Small intestine (tissue), 7 donors: ENCODE measurements at regions not wholly inside any gene's neighbourhood (a gene's known extent, or its start where the extent isn't known, plus 50 kb on each side); places are given as distances from the start of the nearest gene placed in this dataset.

Experiments used
- DNase-seq, 2 donors: peaks; one replicate each; pipeline versions ENCODE4 v3.0.0 to v3.0.0-alpha.2; 2013
- FAIRE-seq: peaks from 2 replicates; lab custom pipeline; 2012; peaks lifted over from hg19 to GRCh38; lab: Jason Lieb, UNC
- H3K27ac ChIP-seq, 3 donors: one replicate each; pipeline ENCODE4 v1.5.1; 2013; ENCODE audit warnings: low read length in 2 of 3, mild to moderate bottlenecking in 2 of 3, control low read depth in 1 of 3, inconsistent platforms in 1 of 3, low read depth in 1 of 3, moderate library complexity in 1 of 3
- H3K27me3 ChIP-seq, 3 donors: one replicate each; pipeline ENCODE4 v1.6.1; 2013; ENCODE audit warnings: low read length in 3 of 3, inconsistent platforms in 1 of 3; ENCODE audit not compliant: control insufficient read depth in 3 of 3, insufficient read depth in 3 of 3
- H3K36me3 ChIP-seq, 3 donors: one replicate each; pipeline ENCODE4 v1.6.1; 2013; ENCODE audit warnings: low read length in 3 of 3, inconsistent platforms in 1 of 3, low read depth in 1 of 3, mild to moderate bottlenecking in 1 of 3, moderate library complexity in 1 of 3; ENCODE audit not compliant: control insufficient read depth in 3 of 3, insufficient read depth in 2 of 3
- H3K4me1 ChIP-seq, 3 donors: one replicate each; pipeline ENCODE4 v1.6.1; 2013; ENCODE audit warnings: low read length in 2 of 3, inconsistent platforms in 1 of 3, low read depth in 1 of 3, mild to moderate bottlenecking in 1 of 3, moderate library complexity in 1 of 3; ENCODE audit not compliant: control insufficient read depth in 3 of 3, insufficient read depth in 2 of 3
- H3K4me3 ChIP-seq, 3 donors: one replicate each; pipeline ENCODE4 v1.5.1; 2013; ENCODE audit warnings: low read length in 3 of 3, control low read depth in 1 of 3, inconsistent platforms in 1 of 3, low read depth in 1 of 3, mild to moderate bottlenecking in 1 of 3, moderate library complexity in 1 of 3
- H3K9me3 ChIP-seq, 2 donors: one replicate each; pipeline ENCODE4 v1.6.1; 2013; ENCODE audit warnings: low read depth in 1 of 2, low read length in 1 of 2; ENCODE audit not compliant: control insufficient read depth in 2 of 2, insufficient read depth in 1 of 2
- WGBS, 3 donors: extraction: QIAGEN DNeasy Blood & Tissue Kit; methylation state at CpG; one replicate each; pipeline ENCODE4 v1.1.7; 2013; 5-methylcytosine and 5-hydroxymethylcytosine counted together
- donor health status: healthy with polysubstance abuse.
- donor health status: control.
- donor health status: control.
- donor health status: Bipolar disorder and iron deficiency.
- donor health status: healthy.

DNA sequence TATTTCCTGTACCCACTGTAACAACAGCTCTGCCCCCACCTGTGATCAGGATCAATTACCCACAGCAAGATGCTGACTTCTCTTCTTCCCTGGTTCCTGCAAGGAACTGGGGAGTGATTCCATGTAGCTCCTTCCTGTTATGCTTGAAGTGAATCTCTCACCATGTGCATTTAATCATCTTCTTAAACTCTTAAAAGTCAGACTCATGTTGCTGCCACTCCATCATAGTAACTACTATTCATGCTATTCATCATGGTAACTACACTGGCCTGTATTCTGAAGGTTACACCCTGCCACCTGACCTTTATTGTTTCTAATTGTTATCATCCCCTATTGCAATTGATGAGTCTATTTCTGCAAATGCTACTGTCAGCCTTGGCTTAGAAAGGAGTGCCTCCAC lies 89.5 kb downstream of the SUCNR1 start:
- Histone ChIP-seq H3K36me3 (no peaks in the 10 kb centered on the region), H3K4me1 (no peaks in the 10 kb centered on the region), H3K9me3 (peaks cover 0 to 9% of the 10 kb centered on the region in 2 donors), H3K27ac (no peak overlapping the region), H3K4me3 (no peak overlapping the region), H3K27me3 (no peaks in the 10 kb centered on the region)
- FAIRE-seq (no peak), DNase-seq (no peak)

DNA sequence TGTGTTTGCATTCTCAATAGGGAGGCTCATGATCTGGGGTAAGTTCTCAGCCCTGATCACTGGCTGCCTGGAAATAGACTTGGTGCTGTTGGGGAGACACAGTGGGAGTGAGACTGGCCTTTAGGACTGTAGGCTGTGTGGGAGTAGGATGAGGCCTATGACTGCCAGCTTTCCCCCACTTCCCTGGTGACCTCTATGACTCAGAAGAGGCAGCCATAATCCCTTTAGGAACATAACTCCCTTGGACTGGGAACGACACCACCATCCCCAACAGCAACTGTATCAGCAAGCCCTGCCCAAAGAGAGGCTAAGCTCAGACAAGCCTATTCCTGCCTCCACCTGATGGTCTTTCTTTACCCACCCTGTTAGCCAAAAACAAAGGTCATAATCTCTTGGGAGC lies 91.3 kb downstream of the SUCNR1 start:
- DNase-seq, result no peak
- no peak overlapping the region for H3K4me3 ChIP-seq
- peaks cover 0 to 9% of the 10 kb centered on the region in 2 donors for H3K9me3 ChIP-seq
- 87 to 100% (median 96%) methylated on average over 1 of the region's 1 CpG for WGBS, 3 donors
- H3K27ac ChIP-seq, result no peak overlapping the region
- peaks cover 0 to 4% (median 0%) of the 10 kb centered on the region in 3 donors for H3K4me1 ChIP-seq
- no peak for FAIRE-seq
- H3K36me3 ChIP-seq, result no peaks in the 10 kb centered on the region
- no peaks in the 10 kb centered on the region for H3K27me3 ChIP-seq

DNA sequence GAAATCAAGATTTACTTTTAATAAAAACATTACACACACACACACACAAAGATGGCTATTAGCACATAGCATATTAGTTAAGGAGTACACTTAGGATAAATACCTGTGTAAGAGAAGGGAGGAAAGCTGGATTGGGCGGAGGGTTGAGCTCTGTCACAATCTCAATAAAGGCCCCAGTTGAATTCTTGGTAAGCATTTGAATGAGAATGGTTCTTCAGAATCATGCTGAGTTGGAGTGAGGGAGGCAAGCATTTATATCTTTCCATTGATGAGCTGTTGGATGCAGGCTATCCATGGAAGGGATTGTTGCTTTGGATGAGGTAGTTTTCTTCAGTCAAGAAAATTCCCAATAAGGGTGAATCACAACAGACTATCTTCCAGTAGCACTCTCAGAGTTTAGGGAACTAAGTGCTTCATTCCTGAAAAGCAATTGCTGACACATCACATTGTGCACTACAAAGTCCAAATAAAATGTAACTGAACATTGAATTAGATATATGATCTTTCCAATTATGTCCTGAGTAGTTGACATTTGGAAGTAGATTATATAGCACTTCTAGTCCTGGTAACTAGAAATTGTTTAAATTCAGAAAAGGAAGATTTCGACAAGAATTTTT lies 95.7 kb downstream of the SUCNR1 start:
- peak in 1 of 2 donors; percentile 58 for DNase-seq
- 86 to 93% (median 93%) methylated on average over 2 of the region's 2 CpGs for WGBS, 3 donors
- no peaks in the 10 kb centered on the region for H3K36me3 ChIP-seq

DNA sequence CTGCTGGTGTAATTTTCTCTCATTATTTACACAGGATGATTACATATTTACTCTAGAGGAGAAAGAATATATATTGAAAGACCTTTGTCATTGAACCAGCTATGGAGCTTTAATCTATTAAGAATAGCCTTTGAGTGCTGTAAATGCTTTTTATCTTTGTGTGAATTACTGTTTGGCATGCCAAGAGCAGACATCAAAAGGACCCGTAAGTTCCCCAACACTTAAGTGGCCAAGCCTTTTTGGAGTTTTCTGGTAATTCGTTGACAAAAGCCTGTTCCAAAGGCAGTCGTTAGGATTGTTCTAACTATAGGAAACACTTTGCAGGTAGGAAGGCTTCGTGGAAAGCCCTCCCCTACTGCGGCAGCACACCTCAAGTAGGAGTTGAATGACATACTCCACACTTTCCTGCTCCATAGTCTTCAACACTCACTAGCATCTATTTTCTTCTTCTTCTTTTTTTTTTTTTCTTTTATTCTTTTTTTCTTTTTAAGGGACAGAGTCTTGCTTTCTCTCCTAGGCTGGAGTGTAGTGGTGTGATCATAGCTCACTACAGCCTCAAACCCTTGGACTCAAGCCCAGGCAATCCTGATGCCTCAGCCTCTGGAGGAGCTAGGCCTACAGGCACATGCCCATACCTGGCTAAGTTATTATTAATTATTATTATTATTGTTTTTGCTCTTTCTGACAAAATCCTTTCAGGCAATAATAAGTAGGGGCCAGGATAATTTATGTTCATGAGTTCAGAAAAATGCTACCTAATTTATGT lies 98.6 kb downstream of the SUCNR1 start:
- no peaks in the 10 kb centered on the region for H3K27me3 ChIP-seq
- peak; percentile 75 to 84 for DNase-seq
- H3K4me1 ChIP-seq, result peaks cover 2 to 27% (median 4%) of the 10 kb centered on the region in 3 donors
- H3K36me3 ChIP-seq, result no peaks in the 10 kb centered on the region
- 12 to 49% (median 31%) methylated on average over 5 of the region's 5 CpGs for WGBS, 3 donors
- no peak for FAIRE-seq
- peak overlapping the region in 2 of 3 donors; percentile 46 to 75 for H3K27ac ChIP-seq
- H3K4me3 ChIP-seq, result no peak overlapping the region
- H3K9me3 ChIP-seq, result no peaks in the 10 kb centered on the region

More for the DNA sequence above, 95.7 kb downstream of the SUCNR1 start:
- no peak for FAIRE-seq
- H3K4me1 ChIP-seq, result peaks cover 0 to 17% (median 4%) of the 10 kb centered on the region in 3 donors
- H3K4me3 ChIP-seq, result no peak overlapping the region
- H3K27me3 ChIP-seq, result no peaks in the 10 kb centered on the region
- peaks cover 0 to 7% of the 10 kb centered on the region in 2 donors for H3K9me3 ChIP-seq
- peak overlapping the region in 1 of 3 donors; percentile 8 for H3K27ac ChIP-seq

DNA sequence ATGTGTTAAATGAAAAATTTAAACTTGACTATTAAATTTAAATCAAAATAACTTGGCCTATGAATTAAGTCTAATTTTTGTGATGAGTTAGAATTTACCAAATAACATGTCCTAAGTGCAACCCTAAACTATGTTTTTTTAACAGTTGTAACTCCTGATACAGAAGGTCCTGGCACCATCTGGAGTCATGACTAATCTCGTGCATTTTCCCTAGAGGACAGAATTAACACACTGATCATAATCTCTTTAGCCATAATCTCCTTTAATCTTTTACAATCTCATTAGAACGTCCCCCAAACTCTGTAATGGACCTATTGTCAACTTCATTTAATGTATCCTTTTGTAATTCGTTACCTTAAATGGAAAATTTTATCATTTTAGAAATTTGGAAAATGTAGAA lies 100.6 kb downstream of the SUCNR1 start:
- Histone ChIP-seq H3K27me3 (no peaks in the 10 kb centered on the region), H3K27ac (no peak overlapping the region), H3K4me1 (peaks cover 2 to 27% (median 2%) of the 10 kb centered on the region in 3 donors), H3K9me3 (no peaks in the 10 kb centered on the region), H3K36me3 (no peaks in the 10 kb centered on the region), H3K4me3 (no peak overlapping the region)
- peak; percentile 36 for FAIRE-seq
- DNase-seq, result no peak
- WGBS, 3 donors, result 35 to 53% (median 40%) methylated on average over 3 of the region's 3 CpGs

DNA sequence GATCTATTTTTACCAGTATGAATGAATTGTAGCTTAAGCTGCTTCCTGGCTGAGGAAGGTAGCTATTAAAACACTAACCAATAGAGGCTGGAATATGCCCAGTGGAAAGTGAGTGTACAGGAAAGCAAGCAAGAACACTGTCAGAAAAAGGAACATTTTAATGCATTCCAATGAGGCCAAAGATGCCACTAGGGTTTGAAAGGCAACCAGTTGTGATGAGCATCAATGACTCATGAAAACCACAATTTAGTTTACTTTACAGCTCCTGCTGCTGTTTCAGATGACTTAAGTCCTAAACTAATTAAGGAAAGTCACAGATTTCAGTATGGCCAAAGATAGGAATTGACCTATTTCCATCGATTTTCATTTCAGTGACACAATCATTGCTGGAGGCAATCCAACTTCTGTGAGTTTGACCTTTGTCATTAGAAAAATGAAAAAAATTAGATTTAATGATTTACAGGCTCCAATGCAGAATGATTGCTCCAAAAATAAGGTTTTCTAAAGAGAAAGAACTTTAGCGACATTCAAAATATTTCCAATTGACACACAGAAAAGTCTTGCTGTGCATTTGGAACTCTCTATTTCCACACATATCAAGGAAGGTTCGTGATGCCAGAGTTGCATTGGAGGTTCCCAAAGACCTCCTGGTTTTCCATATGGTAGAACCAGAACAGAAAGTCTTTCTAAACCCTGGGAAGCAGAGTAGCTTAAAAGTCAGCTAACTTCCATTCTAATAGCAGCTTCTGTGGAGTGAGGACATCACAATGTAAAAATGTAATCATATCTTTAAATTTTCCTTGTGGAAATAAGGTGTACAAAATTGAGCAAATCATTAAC lies 103.0 kb downstream of the SUCNR1 start:
- H3K9me3 ChIP-seq, result no peaks in the 10 kb centered on the region
- no peaks in the 10 kb centered on the region for H3K27me3 ChIP-seq
- 40 to 53% (median 45%) methylated on average over 3 of the region's 3 CpGs for WGBS, 3 donors
- H3K36me3 ChIP-seq, result no peaks in the 10 kb centered on the region
- peak overlapping the region in 1 of 3 donors; percentile 10 for H3K27ac ChIP-seq
- peaks cover 0 to 24% (median 2%) of the 10 kb centered on the region in 3 donors for H3K4me1 ChIP-seq
- DNase-seq (peak; percentile 34 to 67), FAIRE-seq (no peak)
- no peak overlapping the region for H3K4me3 ChIP-seq

DNA sequence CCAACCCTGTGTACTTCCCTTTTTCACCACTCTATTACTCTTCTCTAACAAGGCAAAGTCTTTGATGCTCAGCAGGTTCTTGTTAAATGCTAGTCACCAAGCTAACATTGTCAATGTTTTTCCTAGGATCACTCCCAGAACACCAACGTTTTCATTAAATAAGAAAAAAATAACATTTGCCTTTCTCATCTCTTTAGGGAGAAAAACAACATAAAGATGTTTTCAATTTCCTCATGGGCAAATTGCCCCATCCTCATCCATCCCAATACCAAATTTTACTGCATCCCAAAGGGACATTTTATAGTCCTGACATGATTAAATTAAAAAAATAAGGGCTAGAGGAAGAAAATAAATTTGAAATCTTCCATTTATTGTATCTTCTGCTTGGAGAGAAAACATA lies 106.5 kb downstream of the SUCNR1 start:
- DNase-seq (no peak), FAIRE-seq (no peak)
- no peaks in the 10 kb centered on the region for H3K36me3 ChIP-seq
- H3K27ac ChIP-seq, result no peak overlapping the region
- H3K4me3 ChIP-seq, result no peak overlapping the region
- 33 to 54% (median 33%) methylated on average over 1 of the region's 1 CpG for WGBS, 3 donors
- no peaks in the 10 kb centered on the region for H3K9me3 ChIP-seq
- peaks cover 0 to 8% (median 2%) of the 10 kb centered on the region in 3 donors for H3K4me1 ChIP-seq
- H3K27me3 ChIP-seq, result peaks cover 0 to 1% (median 0%) of the 10 kb centered on the region in 3 donors

DNA sequence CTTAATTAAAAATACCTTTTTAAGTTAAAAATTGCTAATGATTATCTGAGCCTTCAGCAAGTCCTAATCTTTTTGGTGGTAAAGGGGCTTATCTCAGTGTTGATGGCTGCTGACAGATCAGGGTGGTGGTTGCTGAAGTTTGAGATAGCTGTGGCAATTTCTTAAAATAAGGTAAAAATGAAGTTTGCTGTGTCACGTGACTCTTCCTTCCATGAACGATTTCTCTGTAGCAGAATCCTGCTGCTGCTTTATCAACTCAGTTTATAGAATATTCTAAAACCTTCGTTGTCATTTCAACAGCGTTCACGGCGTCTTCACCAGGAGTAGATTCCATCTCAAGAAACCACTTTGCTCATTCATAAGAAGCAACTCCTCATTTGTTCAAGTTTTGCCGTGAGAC lies 110.1 kb downstream of the SUCNR1 start:
- FAIRE-seq, result no peak
- 94 to 97% (median 97%) methylated on average over 7 of the region's 7 CpGs for WGBS, 3 donors
- no peak overlapping the region for H3K4me3 ChIP-seq

More for the DNA sequence above, 110.1 kb downstream of the SUCNR1 start:
- Histone ChIP-seq H3K27ac (no peak overlapping the region), H3K9me3 (no peaks in the 10 kb centered on the region), H3K36me3 (no peaks in the 10 kb centered on the region), H3K27me3 (peaks cover 0 to 1% (median 0%) of the 10 kb centered on the region in 3 donors), H3K4me1 (peaks cover 0 to 2% (median 0%) of the 10 kb centered on the region in 3 donors)
- DNase-seq, result no peak
